IMR-90 (cell line): ENCODE measurements at regions not wholly inside any gene's neighbourhood (a gene's known extent, or its start where the extent isn't known, plus 50 kb on each side); places are given as distances from the start of the nearest gene placed in this dataset.

Source experiments
- ATAC-seq: fragments of 200-7000 bp; cut with Tn5 transposase; 2 replicates; pipeline ENCODE4 v1.9.1; 2020; ENCODE audit warnings: low read depth, mild to moderate bottlenecking, moderate library complexity
- BruUV-seq: library from RNA; stranded (reverse); fragments of 400-500 nt; replicated peaks from 2 replicates; lab custom pipeline; 2021; lab: Mats Ljungman, UMichigan
- CTCF ChIA-PET: fragments of 300-600 bp; formaldehyde crosslinking; extraction: SDS; loops from one replicate; lab custom pipeline; 2021; ENCODE audit warnings: antibody characterized with exemption; lab: Yijun Ruan, JAX
- POLR2A ChIA-PET: fragments of 300-600 bp; sonication (Branson Sonifier 250); formaldehyde crosslinking; loops from one replicate; lab custom pipeline; 2022; ENCODE audit warnings: antibody characterized with exemption; ENCODE audit not compliant: unreplicated experiment; lab: Charles Lee
- DNase-seq: peaks from one replicate; pipeline ENCODE4 v3.0.0; 2013
- H2AFZ ChIP-seq: replicated peaks from 2 replicates; pipeline ENCODE3; 2013; ENCODE audit warnings: low read length, mild to moderate bottlenecking; ENCODE audit not compliant: poor library complexity
- H2AK5ac ChIP-seq: 2 replicates; pipeline ENCODE4 v1.6.1; 2013; ENCODE audit warnings: low read depth, low read length, inconsistent platforms
- H2AK9ac ChIP-seq: replicated peaks from 2 replicates; pipeline ENCODE3; 2013; ENCODE audit warnings: mild to moderate bottlenecking, low read depth, low read length, moderate library complexity; ENCODE audit not compliant: poor library complexity
- H2BK120ac ChIP-seq: 2 replicates; pipeline ENCODE4 v1.6.1; 2013; ENCODE audit warnings: low read depth, low read length, inconsistent platforms
- H2BK15ac ChIP-seq: 3 replicates; pipeline ENCODE4 v1.6.1; 2013; ENCODE audit warnings: low read depth, low read length, inconsistent platforms
- H2BK20ac ChIP-seq: 2 replicates; pipeline ENCODE4 v1.6.1; 2013; ENCODE audit warnings: low read depth, mild to moderate bottlenecking, inconsistent platforms, low read length, moderate library complexity
- H2BK5ac ChIP-seq: 2 replicates; pipeline ENCODE4 v1.6.1; 2013; ENCODE audit warnings: mild to moderate bottlenecking, low read depth, low read length, inconsistent platforms; ENCODE audit not compliant: poor library complexity, severe bottlenecking
- H3K14ac ChIP-seq: replicated peaks from 2 replicates; pipeline ENCODE4 v1.6.1; 2013; ENCODE audit warnings: low read depth, low read length, inconsistent platforms
- H3K18ac ChIP-seq: 2 replicates; pipeline ENCODE4 v1.6.1; 2013; ENCODE audit warnings: low read depth, low read length, control low read depth
- H3K23ac ChIP-seq: 2 replicates; pipeline ENCODE4 v1.6.1; 2013; ENCODE audit warnings: low read depth, low read length, inconsistent platforms
- H3K27ac ChIP-seq: 2 replicates; pipeline ENCODE4 v1.5.1; 2013; ENCODE audit warnings: mild to moderate bottlenecking, control low read depth, low read length; ENCODE audit not compliant: insufficient read depth
- H3K27me3 ChIP-seq: 2 replicates; pipeline ENCODE4 v1.6.1; 2013; ENCODE audit warnings: low read length; ENCODE audit not compliant: control insufficient read depth, insufficient read depth
- H3K36me3 ChIP-seq: 2 replicates; pipeline ENCODE4 v1.6.1; 2013; ENCODE audit warnings: low read length, mixed read lengths; ENCODE audit not compliant: control insufficient read depth, insufficient read depth
- H3K4ac ChIP-seq: 2 replicates; pipeline ENCODE4 v1.6.1; 2013; ENCODE audit warnings: low read depth, low read length, inconsistent platforms
- H3K4me1 ChIP-seq: 2 replicates; pipeline ENCODE4 v1.6.1; 2013; ENCODE audit warnings: low read length, mixed read lengths; ENCODE audit not compliant: control insufficient read depth, insufficient read depth
- H3K4me2 ChIP-seq: 2 replicates; pipeline ENCODE4 v1.6.1; 2013; ENCODE audit warnings: low read depth, mild to moderate bottlenecking, control low read depth, low read length, moderate library complexity
- H3K4me3 ChIP-seq: 2 replicates; pipeline ENCODE4 v1.5.1; 2013; ENCODE audit warnings: low read depth, mild to moderate bottlenecking, control low read depth, low read length, moderate library complexity; ENCODE audit not compliant: insufficient read depth
- H3K56ac ChIP-seq: 2 replicates; pipeline ENCODE4 v1.6.1; 2013; ENCODE audit warnings: low read length, inconsistent platforms; ENCODE audit not compliant: insufficient read depth; ENCODE audit errors: extremely low read depth
- H3K79me1 ChIP-seq, 2 experiments: 2 replicates each; pipeline ENCODE4 v1.6.1; 2013; ENCODE audit warnings: low read length in 2 of 2, inconsistent platforms in 1 of 2, low read depth in 1 of 2
- H3K9ac ChIP-seq: 2 replicates; pipeline ENCODE4 v1.6.1; 2013; ENCODE audit warnings: low read depth, low read length, control low read depth
- H3K9me1 ChIP-seq: 2 replicates; pipeline ENCODE4 v1.6.1; 2013; ENCODE audit warnings: low read length, inconsistent platforms; ENCODE audit not compliant: insufficient read depth
- H3K9me3 ChIP-seq: 2 replicates; pipeline ENCODE4 v1.6.1; 2013; ENCODE audit warnings: low read length; ENCODE audit not compliant: control insufficient read depth, insufficient read depth
- H4K20me1 ChIP-seq: 2 replicates; pipeline ENCODE4 v1.6.1; 2013; ENCODE audit warnings: low read length, inconsistent platforms; ENCODE audit not compliant: insufficient read depth
- H4K5ac ChIP-seq: 2 replicates; pipeline ENCODE4 v1.6.1; 2013; ENCODE audit warnings: mild to moderate bottlenecking, low read depth, low read length, control low read depth
- H4K8ac ChIP-seq, 2 experiments: 2 replicates each; pipeline ENCODE4 v1.6.1; 2013; ENCODE audit warnings: low read depth in 2 of 2, low read length in 2 of 2, control low read depth in 1 of 2, inconsistent platforms in 1 of 2
- H4K91ac ChIP-seq: 2 replicates; pipeline ENCODE4 v1.6.1; 2013; ENCODE audit warnings: low read depth, low read length, inconsistent platforms; ENCODE audit not compliant: insufficient read depth
- BHLHE40 ChIP-seq: fragments of 150-350 bp; IDR thresholded peaks from 2 replicates; pipeline ENCODE4 v1.6.1; 2016; ENCODE audit warnings: mild to moderate bottlenecking, low read depth, low read length
- CEBPB ChIP-seq: IDR thresholded peaks from 2 replicates; pipeline ENCODE4 v1.6.1; 2012; ENCODE audit warnings: low read depth, low read length, improper control_type of control experiment
- CHD1 ChIP-seq: IDR thresholded peaks from 2 replicates; pipeline ENCODE4 v1.6.1; 2012; ENCODE audit warnings: low read depth, low read length, improper control_type of control experiment
- CTCF ChIP-seq: conservative IDR thresholded peaks from 2 replicates; pipeline ENCODE4 v1.5.1; 2012; ENCODE audit warnings: mild to moderate bottlenecking, low read depth, low read length, improper control_type of control experiment
- FOS ChIP-seq: fragments of 150-350 bp; IDR thresholded peaks from 2 replicates; pipeline ENCODE4 v1.6.1; 2016; ENCODE audit warnings: low read depth, low read length
- MAFK ChIP-seq: IDR thresholded peaks from 2 replicates; pipeline ENCODE4 v1.6.1; 2012; ENCODE audit warnings: low read depth, low read length, improper control_type of control experiment
- MAZ ChIP-seq: IDR thresholded peaks from 2 replicates; pipeline ENCODE4 v1.6.1; 2012; ENCODE audit warnings: low read depth, mild to moderate bottlenecking, low read length, improper control_type of control experiment, moderate library complexity, borderline replicate concordance
- MXI1 ChIP-seq: IDR thresholded peaks from 2 replicates; pipeline ENCODE4 v1.6.1; 2012; ENCODE audit warnings: low read depth, mild to moderate bottlenecking, low read length, moderate library complexity, borderline replicate concordance
- NFE2L2 ChIP-seq: fragments of 150-350 bp; IDR thresholded peaks from 2 replicates; pipeline ENCODE4 v1.6.1; 2016; ENCODE audit warnings: low read depth, mild to moderate bottlenecking, low read length
- POLR2A ChIP-seq: IDR thresholded peaks from 2 replicates; pipeline ENCODE4 v1.6.1; 2012; ENCODE audit warnings: mild to moderate bottlenecking, low read depth, low read length
- RAD21 ChIP-seq: IDR thresholded peaks from 2 replicates; pipeline ENCODE4 v1.6.1; 2012; ENCODE audit warnings: low read length, improper control_type of control experiment
- RCOR1 ChIP-seq: IDR thresholded peaks from 2 replicates; pipeline ENCODE4 v1.6.1; 2012; ENCODE audit warnings: mild to moderate bottlenecking, low read length, improper control_type of control experiment; ENCODE audit not compliant: insufficient replicate concordance
- RFX5 ChIP-seq: IDR thresholded peaks from 2 replicates; pipeline ENCODE4 v1.8.0; 2012; ENCODE audit warnings: low read depth, mild to moderate bottlenecking, low read length, moderate library complexity
- SMC3 ChIP-seq: fragments of 150-350 bp; IDR thresholded peaks from 2 replicates; pipeline ENCODE4 v1.6.1; 2016; ENCODE audit warnings: low read depth, mild to moderate bottlenecking, antibody characterized with exemption, low read length, moderate library complexity
- WGBS, 2 experiments: methylation state at CpG; one replicate each; pipeline versions ENCODE4 v1.1.5 to v1.1.7; 2013; ENCODE audit warnings: missing lambda C conversion rate in 2 of 2; ENCODE audit not compliant: insufficient read length in 1 of 2; ENCODE audit errors: extremely low coverage in 2 of 2; 5-methylcytosine and 5-hydroxymethylcytosine counted together
- dilution Hi-C: fragments of 300-500 bp; cut with HindIII; formaldehyde crosslinking; loops from one replicate; pipeline ENCODE4 v1.14.3; 2018; ENCODE audit warnings: low sequenced_read_pairs; ENCODE audit not compliant: unreplicated experiment
- in situ Hi-C: fragments of 300-500 bp; cut with MboI; formaldehyde crosslinking; loops from 3 replicates; pipeline ENCODE4 v1.14.3; 2019; ENCODE audit warnings: low sequenced_read_pairs, inconsistent platforms, mixed read lengths
- intact Hi-C: fragments of 100-400 bp; cut with micrococcal nuclease; formaldehyde crosslinking; loops from 2 replicates; pipeline ENCODE4 v1.10.0; 2022
- TF ChIP-seq, protein P1 (sequence below): fragments of 150-350 bp; IDR thresholded peaks from 2 replicates; pipeline ENCODE4 v1.6.1; 2016; ENCODE audit warnings: low read depth, mild to moderate bottlenecking, low read length, moderate library complexity, borderline replicate concordance
- TF ChIP-seq, protein P2 (sequence below): fragments of 150-350 bp; IDR thresholded peaks from 2 replicates; pipeline ENCODE4 v1.6.1; 2017; ENCODE audit warnings: mild to moderate bottlenecking, antibody characterized with exemption, low read length, low read depth

- no peak for ATAC-seq
- Histone ChIP-seq H3K27me3 (no peaks in the 10 kb centered on the region), H3K4me2 (no peak overlapping the region)
Measured at GRCh38 chr12:125742413-125742812, 677.2 kb downstream of the AACS start.

More at GRCh38 chr12:125742413-125742812, 677.2 kb downstream of the AACS start:
- Histone ChIP-seq H3K79me1 (no peaks in the 10 kb centered on the region), H3K23ac (no peak overlapping the region), H3K9me1 (no peaks in the 10 kb centered on the region), H2AK9ac (no peak overlapping the region), H2BK20ac (no peak overlapping the region), H2AFZ (no peak overlapping the region), H2BK120ac (no peak overlapping the region), H4K8ac (no peak overlapping the region), H2BK15ac (no peak overlapping the region), H4K5ac (no peak overlapping the region), H3K4me3 (no peak overlapping the region), H2BK5ac (no peak overlapping the region), H4K91ac (no peak overlapping the region), H3K27ac (no peak overlapping the region), H3K36me3 (no peaks in the 10 kb centered on the region), H3K9ac (no peak overlapping the region), H3K56ac (no peak overlapping the region), H3K9me3 (peaks cover 15% of the 10 kb centered on the region), H3K4me1 (no peaks in the 10 kb centered on the region), H3K4ac (no peak overlapping the region), H3K14ac (no peak overlapping the region), H3K18ac (no peak overlapping the region), H2AK5ac (no peak overlapping the region), H4K20me1 (no peaks in the 10 kb centered on the region)
- DNase-seq = no peak
- no peak for TF ChIP-seq CTCF
- no peak for TF ChIP-seq RAD21
- TF ChIP-seq FOS = no peak
- no peak for TF ChIP-seq BHLHE40
- no peak for TF ChIP-seq RFX5
- TF ChIP-seq NFE2L2 = no peak
- no peak for TF ChIP-seq MXI1
- TF ChIP-seq, protein P1, sequence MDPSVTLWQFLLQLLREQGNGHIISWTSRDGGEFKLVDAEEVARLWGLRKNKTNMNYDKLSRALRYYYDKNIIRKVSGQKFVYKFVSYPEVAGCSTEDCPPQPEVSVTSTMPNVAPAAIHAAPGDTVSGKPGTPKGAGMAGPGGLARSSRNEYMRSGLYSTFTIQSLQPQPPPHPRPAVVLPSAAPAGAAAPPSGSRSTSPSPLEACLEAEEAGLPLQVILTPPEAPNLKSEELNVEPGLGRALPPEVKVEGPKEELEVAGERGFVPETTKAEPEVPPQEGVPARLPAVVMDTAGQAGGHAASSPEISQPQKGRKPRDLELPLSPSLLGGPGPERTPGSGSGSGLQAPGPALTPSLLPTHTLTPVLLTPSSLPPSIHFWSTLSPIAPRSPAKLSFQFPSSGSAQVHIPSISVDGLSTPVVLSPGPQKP = no peak
- no peak for TF ChIP-seq RCOR1
- TF ChIP-seq, protein P2, sequence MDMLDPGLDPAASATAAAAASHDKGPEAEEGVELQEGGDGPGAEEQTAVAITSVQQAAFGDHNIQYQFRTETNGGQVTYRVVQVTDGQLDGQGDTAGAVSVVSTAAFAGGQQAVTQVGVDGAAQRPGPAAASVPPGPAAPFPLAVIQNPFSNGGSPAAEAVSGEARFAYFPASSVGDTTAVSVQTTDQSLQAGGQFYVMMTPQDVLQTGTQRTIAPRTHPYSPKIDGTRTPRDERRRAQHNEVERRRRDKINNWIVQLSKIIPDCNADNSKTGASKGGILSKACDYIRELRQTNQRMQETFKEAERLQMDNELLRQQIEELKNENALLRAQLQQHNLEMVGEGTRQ = no peak
- TF ChIP-seq CEBPB = no peak
- TF ChIP-seq MAZ = no peak
- TF ChIP-seq MAFK = no peak
- TF ChIP-seq SMC3 = no peak
- no peak for TF ChIP-seq CHD1
- no peak for TF ChIP-seq POLR2A
- intact Hi-C loops (no loop called here), in situ Hi-C loops (no loop called here), dilution Hi-C loops (no loop called here)
- CTCF ChIA-PET = no interaction called here
- WGBS, 2 experiments = 50% methylated on average over 2 of the region's 8 CpGs; no CpG with 5 or more reads in 1 of the 2 experiments
- no TSS peak for BruUV-seq
- POLR2A ChIA-PET = no interaction called here
